ENCODE measurements at regions not wholly inside any gene's neighbourhood (a gene's known extent, or its start where the extent isn't known, plus 50 kb on each side); places are given as distances from the start of the nearest gene placed in this dataset.

DNA sequence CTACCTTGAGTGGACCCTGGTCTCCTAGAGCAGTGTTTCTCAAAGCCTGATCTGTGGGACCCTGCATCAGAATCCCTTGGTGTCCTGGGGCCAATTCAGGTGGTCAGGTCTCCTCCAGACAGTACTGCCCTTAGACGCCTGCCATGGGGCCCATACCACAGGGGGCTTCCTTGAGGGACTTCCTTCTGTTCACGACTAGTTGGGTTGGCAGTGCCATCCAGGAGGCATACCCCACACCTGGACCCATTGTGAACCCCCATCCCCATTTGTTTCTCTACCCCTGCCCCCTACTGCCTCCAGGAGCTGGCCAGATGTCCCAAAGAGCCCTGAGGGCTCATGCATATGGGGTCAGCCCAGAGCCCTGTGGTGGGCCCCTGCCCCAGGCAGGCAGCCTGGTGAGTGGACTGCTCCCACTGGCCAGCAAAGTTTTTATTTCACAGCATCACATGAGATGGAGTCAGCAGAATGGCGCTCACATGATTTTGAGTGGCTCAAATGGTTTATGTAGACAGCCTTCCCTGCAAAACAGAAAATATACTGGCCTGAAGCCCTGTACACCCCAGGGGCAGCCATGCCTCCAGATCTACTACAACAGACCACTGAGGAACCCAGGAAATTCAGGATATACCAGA, 259.9 kb upstream of the ZMIZ1 start:
- no peak for TF ChIP-seq EZH2 (IDR thresholded peaks at IDR 0.05; ENCODE audit: low read length, missing control alignments)
- TF ChIP-seq, protein P1, sequence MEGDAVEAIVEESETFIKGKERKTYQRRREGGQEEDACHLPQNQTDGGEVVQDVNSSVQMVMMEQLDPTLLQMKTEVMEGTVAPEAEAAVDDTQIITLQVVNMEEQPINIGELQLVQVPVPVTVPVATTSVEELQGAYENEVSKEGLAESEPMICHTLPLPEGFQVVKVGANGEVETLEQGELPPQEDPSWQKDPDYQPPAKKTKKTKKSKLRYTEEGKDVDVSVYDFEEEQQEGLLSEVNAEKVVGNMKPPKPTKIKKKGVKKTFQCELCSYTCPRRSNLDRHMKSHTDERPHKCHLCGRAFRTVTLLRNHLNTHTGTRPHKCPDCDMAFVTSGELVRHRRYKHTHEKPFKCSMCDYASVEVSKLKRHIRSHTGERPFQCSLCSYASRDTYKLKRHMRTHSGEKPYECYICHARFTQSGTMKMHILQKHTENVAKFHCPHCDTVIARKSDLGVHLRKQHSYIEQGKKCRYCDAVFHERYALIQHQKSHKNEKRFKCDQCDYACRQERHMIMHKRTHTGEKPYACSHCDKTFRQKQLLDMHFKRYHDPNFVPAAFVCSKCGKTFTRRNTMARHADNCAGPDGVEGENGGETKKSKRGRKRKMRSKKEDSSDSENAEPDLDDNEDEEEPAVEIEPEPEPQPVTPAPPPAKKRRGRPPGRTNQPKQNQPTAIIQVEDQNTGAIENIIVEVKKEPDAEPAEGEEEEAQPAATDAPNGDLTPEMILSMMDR (conservative IDR thresholded peaks at IDR 0.05 in 1 of 2, IDR thresholded peaks at IDR 0.05 in 1 of 2; ENCODE audit: low read depth in 1 of 2, low read length in 2 of 2), result no peak
